ENCODE measurements at regions not wholly inside any gene's neighbourhood (a gene's known extent, or its start where the extent isn't known, plus 50 kb on each side); places are given as distances from the start of the nearest gene placed in this dataset.
"Not testable (repeated sequence)": the region's sequence is repeated elsewhere in the genome, so short reads cannot be mapped to it uniquely, and the experiment has no call there.

DNA sequence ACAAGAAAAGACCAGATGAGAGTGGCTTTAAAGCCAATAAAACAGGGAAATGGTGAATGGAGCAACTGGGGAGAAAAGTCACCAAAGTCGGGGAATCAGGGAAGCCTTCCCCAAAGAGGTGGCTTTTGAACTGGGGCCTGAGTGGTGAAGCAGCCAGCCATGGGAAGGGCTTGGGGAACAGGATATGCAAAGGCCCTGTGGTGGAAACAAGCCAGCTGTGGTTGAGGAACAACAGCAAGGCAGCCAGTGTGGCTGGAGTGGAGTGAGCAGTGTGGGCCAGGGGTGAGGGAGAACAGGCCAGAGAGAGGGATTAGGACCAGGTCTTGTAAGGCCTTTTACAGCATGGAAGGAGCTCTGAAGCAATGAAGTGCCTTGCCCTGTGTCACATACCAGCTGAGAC lies 51.0 kb upstream of the ROPN1B start:
- not testable (repeated sequence) for DNase-seq

DNA sequence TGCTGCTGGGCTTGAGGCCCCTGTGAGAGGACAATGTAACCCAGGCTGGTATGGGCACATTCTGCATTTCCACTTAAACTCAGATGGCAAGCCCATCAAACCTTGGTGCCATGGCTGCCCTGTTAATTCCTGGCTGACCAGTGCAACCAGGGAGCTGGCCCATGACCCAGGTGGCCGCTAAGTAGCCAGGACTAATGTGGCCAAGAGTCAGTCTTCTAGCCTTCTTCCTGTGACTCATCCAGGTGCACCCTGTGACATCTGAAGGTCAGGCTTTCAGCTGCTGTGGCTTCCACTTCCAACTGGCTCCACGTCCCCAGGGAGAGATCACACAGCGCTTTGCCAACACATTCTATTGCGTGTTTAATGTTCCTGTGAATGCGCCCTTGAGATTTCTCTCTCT lies 50.5 kb upstream of the ROPN1B start:
- DNase-seq, result not testable (repeated sequence)

DNA sequence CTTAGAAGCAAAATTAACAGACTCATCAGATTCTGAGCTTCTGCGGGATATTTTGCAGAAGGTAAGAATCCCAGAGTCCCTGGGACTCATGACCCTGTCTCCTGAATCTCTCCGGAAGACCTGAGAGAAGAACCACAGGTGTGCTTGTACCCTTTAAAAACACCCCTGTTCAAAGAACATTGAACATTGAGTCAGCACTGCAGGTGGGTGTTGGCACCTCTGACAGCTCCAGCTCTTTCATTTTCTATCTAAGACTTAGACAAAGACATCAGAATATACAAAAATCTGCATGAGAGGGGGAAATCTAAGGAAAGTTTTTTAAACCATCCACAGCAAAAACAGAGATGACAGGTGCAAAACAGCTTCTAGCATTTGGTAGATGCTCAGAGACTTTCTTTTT lies 50.1 kb upstream of the ROPN1B start:
- peak; percentile 10 for DNase-seq
